BE2C (cell line): ENCODE measurements at regions not wholly inside any gene's neighbourhood (a gene's known extent, or its start where the extent isn't known, plus 50 kb on each side); places are given as distances from the start of the nearest gene placed in this dataset.

Experiments used
- DNase-seq: peaks from one replicate; pipeline ENCODE4 v3.0.0-alpha.2; 2020
- H3K27me3 ChIP-seq: fragments of 250-450 bp; sonication (Bioruptor Pico); 2 replicates; pipeline ENCODE4 v1.5.1; 2020; ENCODE audit warnings: mild to moderate bottlenecking
- H3K36me3 ChIP-seq: fragments of 250-450 bp; sonication (Bioruptor Pico); 2 replicates; pipeline ENCODE4 v1.5.1; 2020; ENCODE audit warnings: mild to moderate bottlenecking
- H3K4me1 ChIP-seq: fragments of 250-450 bp; sonication (Bioruptor Pico); 2 replicates; pipeline ENCODE4 v1.5.1; 2020
- H3K4me3 ChIP-seq: 2 replicates; pipeline ENCODE4 v1.5.1; 2011; ENCODE audit warnings: low read depth, low read length
- H3K9me3 ChIP-seq: fragments of 250-450 bp; sonication (Bioruptor Pico); 2 replicates; pipeline ENCODE4 v1.5.1; 2020
- CTCF ChIP-seq: IDR thresholded peaks from 2 replicates; pipeline ENCODE4 v1.5.1; 2012; ENCODE audit warnings: mild to moderate bottlenecking, low read depth, low read length

- H3K9me3 ChIP-seq = no peaks in the 10 kb centered on the region
- DNase-seq = no peak
- H3K4me3 ChIP-seq = no peak overlapping the region
- H3K4me1 ChIP-seq = no peaks in the 10 kb centered on the region
- no peaks in the 10 kb centered on the region for H3K36me3 ChIP-seq
- no peak for TF ChIP-seq CTCF
- no peaks in the 10 kb centered on the region for H3K27me3 ChIP-seq
These were observed 96.7 kb upstream of the RGS18 start for GRCh38 chr1:192061556-192061955.

DNA sequence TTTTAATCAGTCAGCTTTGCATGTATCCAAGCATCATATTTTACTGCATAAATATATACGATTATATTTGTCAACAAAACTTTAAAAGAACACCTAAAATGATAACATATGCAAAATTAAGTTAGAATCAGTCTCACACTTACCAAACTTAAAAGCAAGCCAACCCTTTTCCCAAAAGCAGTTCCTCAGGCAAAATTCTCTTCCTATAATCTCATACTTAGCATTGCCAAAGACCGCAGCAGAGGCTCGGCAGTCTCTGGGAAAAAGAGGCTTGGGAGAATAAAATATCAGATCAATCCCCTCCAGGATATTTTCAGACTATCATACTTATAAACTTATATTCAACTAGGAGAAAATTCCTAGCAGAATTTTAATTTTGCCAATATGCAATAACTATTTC lies 93.2 kb upstream of the RGS18 start:
- Histone ChIP-seq H3K27me3 (no peaks in the 10 kb centered on the region), H3K4me1 (no peaks in the 10 kb centered on the region), H3K36me3 (no peaks in the 10 kb centered on the region), H3K4me3 (no peak overlapping the region), H3K9me3 (no peaks in the 10 kb centered on the region)
- DNase-seq = no peak
- no peak for TF ChIP-seq CTCF

DNA sequence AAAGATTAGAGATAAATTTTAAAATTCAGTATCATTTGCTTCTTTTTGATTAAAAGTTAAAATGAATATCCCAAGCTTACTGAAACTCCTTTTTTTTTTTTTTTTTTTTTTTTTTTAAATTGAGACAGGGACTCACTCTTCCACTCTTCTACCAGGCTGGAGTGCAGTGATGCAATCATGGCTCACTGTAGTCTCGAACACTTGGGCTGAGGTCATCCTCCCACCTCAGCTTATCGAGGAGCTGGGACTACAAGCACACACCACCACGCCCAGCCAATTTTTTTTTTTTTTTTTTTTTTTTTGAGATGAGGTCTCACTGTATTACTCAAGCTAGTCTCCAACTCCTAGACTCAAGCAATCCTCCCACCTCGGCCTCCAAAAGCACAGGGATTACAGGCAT lies 92.1 kb upstream of the RGS18 start:
- H3K4me1 ChIP-seq = no peaks in the 10 kb centered on the region
- H3K4me3 ChIP-seq = no peak overlapping the region
- no peaks in the 10 kb centered on the region for H3K36me3 ChIP-seq
- TF ChIP-seq CTCF = no peak
- no peaks in the 10 kb centered on the region for H3K9me3 ChIP-seq
- no peaks in the 10 kb centered on the region for H3K27me3 ChIP-seq
- no peak for DNase-seq

GRCh38 chr1:192067360-192067759 lies 90.9 kb upstream of the RGS18 start:
- H3K4me3 ChIP-seq = no peak overlapping the region
- H3K36me3 ChIP-seq = no peaks in the 10 kb centered on the region
- H3K4me1 ChIP-seq = no peaks in the 10 kb centered on the region
- TF ChIP-seq CTCF = no peak
- no peaks in the 10 kb centered on the region for H3K9me3 ChIP-seq
- no peak for DNase-seq
- H3K27me3 ChIP-seq = no peaks in the 10 kb centered on the region

- Histone ChIP-seq H3K4me1 (peaks cover 2% of the 10 kb centered on the region; the same call in 1 of the 2 replicates), H3K27me3 (no peaks in the 10 kb centered on the region), H3K36me3 (no peaks in the 10 kb centered on the region), H3K9me3 (no peaks in the 10 kb centered on the region), H3K4me3 (no peak overlapping the region)
- TF ChIP-seq CTCF = no peak
- no peak for DNase-seq
These were observed 88.0 kb upstream of the RGS18 start for GRCh38 chr1:192070213-192070612.

DNA sequence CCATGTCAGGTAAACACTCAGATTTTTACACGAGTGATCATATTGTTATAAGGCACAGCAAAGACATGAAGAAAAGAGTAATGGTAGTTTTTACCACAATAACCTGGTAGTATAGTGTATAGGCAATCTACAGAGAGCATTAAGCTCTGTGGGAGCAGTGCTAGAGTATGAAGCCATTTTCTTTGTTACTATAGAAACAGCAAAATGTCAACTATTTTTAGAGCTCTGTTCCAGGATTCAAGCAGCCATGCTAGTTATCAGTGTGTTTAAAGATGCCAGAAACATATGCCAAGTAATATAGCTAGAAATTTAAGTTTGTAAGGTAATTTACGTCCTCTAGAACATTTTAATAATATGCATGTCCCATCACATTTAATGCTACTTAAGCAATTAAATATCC lies 77.6 kb upstream of the RGS18 start:
- H3K4me3 ChIP-seq = no peak overlapping the region
- no peak for TF ChIP-seq CTCF
- no peaks in the 10 kb centered on the region for H3K9me3 ChIP-seq
- H3K4me1 ChIP-seq = no peaks in the 10 kb centered on the region
- no peaks in the 10 kb centered on the region for H3K27me3 ChIP-seq
- H3K36me3 ChIP-seq = no peaks in the 10 kb centered on the region
- DNase-seq = no peak
